ENCODE measurements at regions not wholly inside any gene's neighbourhood (a gene's known extent, or its start where the extent isn't known, plus 50 kb on each side); places are given as distances from the start of the nearest gene placed in this dataset.

- TF ChIP-seq CTCF (IDR thresholded peaks at IDR 0.05; ENCODE audit: extremely low read depth in 1 of 2, insufficient read depth in 1 of 2, low read depth in 1 of 2, low read length in 2 of 2) (no peak), POLR2AphosphoS5 (IDR thresholded peaks at IDR 0.05; ENCODE audit: insufficient read depth, low read depth, low read length) (no peak), EZH2 (IDR thresholded peaks at IDR 0.05; ENCODE audit: borderline replicate concordance, low read depth, low read length, severe bottlenecking) (no peak)
These were observed 379.9 kb upstream of the PCDH20 start for GRCh38 chr13:61795580-61795979.

Measured in endothelial cell of umbilical vein (primary cell).